ENCODE measurements at regions not wholly inside any gene's neighbourhood (a gene's known extent, or its start where the extent isn't known, plus 50 kb on each side); places are given as distances from the start of the nearest gene placed in this dataset.

- no peaks in the 10 kb centered on the region for H3K27me3 ChIP-seq (ENCODE audit: low read length)
- H2AFZ ChIP-seq (ENCODE audit: low read length) = no peak overlapping the region
- no peaks in the 10 kb centered on the region for H3K9me2 ChIP-seq (replicated peaks; ENCODE audit: insufficient read depth, low read length)
- H3K4me1 ChIP-seq (ENCODE audit: low read length) = peaks cover 12% of the 10 kb centered on the region
- H3K36me3 ChIP-seq (ENCODE audit: insufficient read depth, low read length) = no peaks in the 10 kb centered on the region
- no peak overlapping the region for H3K4me3 ChIP-seq (ENCODE audit: low read length)
- no peaks in the 10 kb centered on the region for H3K9me3 ChIP-seq (ENCODE audit: low read length)
- no peaks in the 10 kb centered on the region for H4K20me1 ChIP-seq (ENCODE audit: insufficient read depth, low read depth, low read length)
- no peak overlapping the region for H3K9ac ChIP-seq (ENCODE audit: low read length)
- no peaks in the 10 kb centered on the region for H3K79me2 ChIP-seq (ENCODE audit: low read length)
- no peak overlapping the region for H3K4me2 ChIP-seq (ENCODE audit: low read depth, low read length, poor library complexity, severe bottlenecking)
- no peak for DNase-seq
- H3K27ac ChIP-seq (ENCODE audit: low read length) = no peak overlapping the region
Observed at GRCh38 chrX:120768254-120768653, 107.4 kb downstream of the CT47B1 start.

- H3K9me3 ChIP-seq (ENCODE audit: low read length) = no peaks in the 10 kb centered on the region
- H3K27ac ChIP-seq (ENCODE audit: low read length) = no peak overlapping the region
- no peaks in the 10 kb centered on the region for H3K36me3 ChIP-seq (ENCODE audit: insufficient read depth, low read length)
- no peak overlapping the region for H2AFZ ChIP-seq (ENCODE audit: low read length)
- DNase-seq = no peak
- no peaks in the 10 kb centered on the region for H4K20me1 ChIP-seq (ENCODE audit: insufficient read depth, low read depth, low read length)
- H3K4me2 ChIP-seq (ENCODE audit: low read depth, low read length, poor library complexity, severe bottlenecking) = no peak overlapping the region
- no peak overlapping the region for H3K9ac ChIP-seq (ENCODE audit: low read length)
- H3K79me2 ChIP-seq (ENCODE audit: low read length) = no peaks in the 10 kb centered on the region
- no peaks in the 10 kb centered on the region for H3K27me3 ChIP-seq (ENCODE audit: low read length)
- no peak overlapping the region for H3K4me3 ChIP-seq (ENCODE audit: low read length)
- no peaks in the 10 kb centered on the region for H3K9me2 ChIP-seq (replicated peaks; ENCODE audit: insufficient read depth, low read length)
- H3K4me1 ChIP-seq (ENCODE audit: low read length) = peaks cover 24% of the 10 kb centered on the region
Observed at GRCh38 chrX:120763269-120763668, 112.4 kb downstream of the CT47B1 start.

- Histone ChIP-seq H3K79me2 (ENCODE audit: low read length) (no peaks in the 10 kb centered on the region), H3K4me3 (ENCODE audit: low read length) (no peak overlapping the region), H3K36me3 (ENCODE audit: insufficient read depth, low read length) (no peaks in the 10 kb centered on the region), H4K20me1 (ENCODE audit: insufficient read depth, low read depth, low read length) (no peaks in the 10 kb centered on the region), H3K4me2 (ENCODE audit: low read depth, low read length, poor library complexity, severe bottlenecking) (no peak overlapping the region), H3K4me1 (ENCODE audit: low read length) (peaks cover 35% of the 10 kb centered on the region), H3K9ac (ENCODE audit: low read length) (no peak overlapping the region), H3K9me2 (replicated peaks; ENCODE audit: insufficient read depth, low read length) (no peaks in the 10 kb centered on the region), H3K27ac (ENCODE audit: low read length) (no peak overlapping the region), H3K27me3 (ENCODE audit: low read length) (no peaks in the 10 kb centered on the region), H3K9me3 (ENCODE audit: low read length) (no peaks in the 10 kb centered on the region), H2AFZ (ENCODE audit: low read length) (no peak overlapping the region)
- no peak for DNase-seq
Observed at GRCh38 chrX:120761810-120762209, 113.9 kb downstream of the CT47B1 start.

- no peaks in the 10 kb centered on the region for H3K9me3 ChIP-seq (ENCODE audit: low read length)
- H4K20me1 ChIP-seq (ENCODE audit: insufficient read depth, low read depth, low read length) = no peaks in the 10 kb centered on the region
- no peak overlapping the region for H2AFZ ChIP-seq (ENCODE audit: low read length)
- DNase-seq = peak; percentile 68
- peak overlapping the region; percentile 62 for H3K27ac ChIP-seq (ENCODE audit: low read length)
- H3K4me3 ChIP-seq (ENCODE audit: low read length) = peak overlapping the region; percentile 14; the same call in 1 of the 2 replicates
- H3K9me2 ChIP-seq (replicated peaks; ENCODE audit: insufficient read depth, low read length) = no peaks in the 10 kb centered on the region
- no peaks in the 10 kb centered on the region for H3K79me2 ChIP-seq (ENCODE audit: low read length)
- H3K27me3 ChIP-seq (ENCODE audit: low read length) = no peaks in the 10 kb centered on the region
- no peaks in the 10 kb centered on the region for H3K36me3 ChIP-seq (ENCODE audit: insufficient read depth, low read length)
- H3K9ac ChIP-seq (ENCODE audit: low read length) = peak overlapping the region; percentile 24
- H3K4me1 ChIP-seq (ENCODE audit: low read length) = peaks cover 51% of the 10 kb centered on the region
- H3K4me2 ChIP-seq (ENCODE audit: low read depth, low read length, poor library complexity, severe bottlenecking) = peak overlapping the region; percentile 24
Observed at GRCh38 chrX:120759685-120760084, 116.0 kb downstream of the CT47B1 start.

GRCh38 chrX:120755066-120755846 is 120.4 kb downstream of the CT47B1 start:
- peak; percentile 75 for DNase-seq
- Histone ChIP-seq H3K9me2 (replicated peaks; ENCODE audit: insufficient read depth, low read length) (no peaks in the 10 kb centered on the region), H3K9me3 (ENCODE audit: low read length) (no peaks in the 10 kb centered on the region), H3K36me3 (ENCODE audit: insufficient read depth, low read length) (no peaks in the 10 kb centered on the region), H4K20me1 (ENCODE audit: insufficient read depth, low read depth, low read length) (no peaks in the 10 kb centered on the region), H3K4me1 (ENCODE audit: low read length) (peaks cover 95% of the 10 kb centered on the region), H3K4me2 (ENCODE audit: low read depth, low read length, poor library complexity, severe bottlenecking) (peak overlapping the region; percentile 66), H3K9ac (ENCODE audit: low read length) (peak overlapping the region; percentile 71), H3K27me3 (ENCODE audit: low read length) (no peaks in the 10 kb centered on the region), H3K79me2 (ENCODE audit: low read length) (no peaks in the 10 kb centered on the region), H3K27ac (ENCODE audit: low read length) (peak overlapping the region; percentile 93), H2AFZ (ENCODE audit: low read length) (no peak overlapping the region), H3K4me3 (ENCODE audit: low read length) (peak overlapping the region; percentile 46)

GRCh38 chrX:120753413-120754251 is 122.0 kb downstream of the CT47B1 start:
- Histone ChIP-seq H3K4me3 (ENCODE audit: low read length) (peak overlapping the region; percentile 45), H3K9me2 (replicated peaks; ENCODE audit: insufficient read depth, low read length) (no peaks in the 10 kb centered on the region), H3K27ac (ENCODE audit: low read length) (peak overlapping the region; percentile 93), H3K9ac (ENCODE audit: low read length) (peak overlapping the region; percentile 71), H3K9me3 (ENCODE audit: low read length) (no peaks in the 10 kb centered on the region), H3K4me2 (ENCODE audit: low read depth, low read length, poor library complexity, severe bottlenecking) (peak overlapping the region; percentile 66), H4K20me1 (ENCODE audit: insufficient read depth, low read depth, low read length) (no peaks in the 10 kb centered on the region), H3K4me1 (ENCODE audit: low read length) (peaks cover 95% of the 10 kb centered on the region), H3K27me3 (ENCODE audit: low read length) (no peaks in the 10 kb centered on the region), H3K36me3 (ENCODE audit: insufficient read depth, low read length) (no peaks in the 10 kb centered on the region), H2AFZ (ENCODE audit: low read length) (no peak overlapping the region), H3K79me2 (ENCODE audit: low read length) (no peaks in the 10 kb centered on the region)
- no peak for DNase-seq

GRCh38 chrX:120752431-120753082 is 122.7 kb upstream of the C1GALT1C1 start:
- H3K9me2 ChIP-seq (replicated peaks; ENCODE audit: insufficient read depth, low read length) = no peaks in the 10 kb centered on the region
- no peak overlapping the region for H2AFZ ChIP-seq (ENCODE audit: low read length)
- peak overlapping the region; percentile 66 for H3K4me2 ChIP-seq (ENCODE audit: low read depth, low read length, poor library complexity, severe bottlenecking)
- no peaks in the 10 kb centered on the region for H3K27me3 ChIP-seq (ENCODE audit: low read length)
- no peaks in the 10 kb centered on the region for H3K79me2 ChIP-seq (ENCODE audit: low read length)
- peak; percentile 46 for DNase-seq
- peak overlapping the region; percentile 71 for H3K9ac ChIP-seq (ENCODE audit: low read length)
- H3K27ac ChIP-seq (ENCODE audit: low read length) = peak overlapping the region; percentile 93
- H3K36me3 ChIP-seq (ENCODE audit: insufficient read depth, low read length) = no peaks in the 10 kb centered on the region
- no peaks in the 10 kb centered on the region for H4K20me1 ChIP-seq (ENCODE audit: insufficient read depth, low read depth, low read length)
- no peaks in the 10 kb centered on the region for H3K9me3 ChIP-seq (ENCODE audit: low read length)
- peak overlapping the region; percentile 45; the same call in 1 of the 2 replicates for H3K4me3 ChIP-seq (ENCODE audit: low read length)
- peaks cover 91% of the 10 kb centered on the region for H3K4me1 ChIP-seq (ENCODE audit: low read length)

- H3K9ac ChIP-seq (ENCODE audit: low read length) = no peak overlapping the region
- no peak for DNase-seq
Observed at GRCh38 chrX:120751683-120752082, 121.8 kb upstream of the C1GALT1C1 start.

More at GRCh38 chrX:120751683-120752082, 121.8 kb upstream of the C1GALT1C1 start:
- peaks cover 87% of the 10 kb centered on the region for H3K4me1 ChIP-seq (ENCODE audit: low read length)
- no peaks in the 10 kb centered on the region for H3K36me3 ChIP-seq (ENCODE audit: insufficient read depth, low read length)
- no peaks in the 10 kb centered on the region for H3K9me3 ChIP-seq (ENCODE audit: low read length)
- H3K4me2 ChIP-seq (ENCODE audit: low read depth, low read length, poor library complexity, severe bottlenecking) = peak overlapping the region; percentile 66
- peak overlapping the region; percentile 93 for H3K27ac ChIP-seq (ENCODE audit: low read length)
- H4K20me1 ChIP-seq (ENCODE audit: insufficient read depth, low read depth, low read length) = no peaks in the 10 kb centered on the region
- no peak overlapping the region for H3K4me3 ChIP-seq (ENCODE audit: low read length)
- no peak overlapping the region for H2AFZ ChIP-seq (ENCODE audit: low read length)
- H3K9me2 ChIP-seq (replicated peaks; ENCODE audit: insufficient read depth, low read length) = no peaks in the 10 kb centered on the region
- H3K27me3 ChIP-seq (ENCODE audit: low read length) = no peaks in the 10 kb centered on the region
- no peaks in the 10 kb centered on the region for H3K79me2 ChIP-seq (ENCODE audit: low read length)

Data from Karpas-422 (cell line).